Erythroblast (primary cell): ENCODE measurements at regions not wholly inside any gene's neighbourhood (a gene's known extent, or its start where the extent isn't known, plus 50 kb on each side); places are given as distances from the start of the nearest gene placed in this dataset.

Experiments used
- GATA1 ChIP-seq: IDR thresholded peaks from 2 replicates; pipeline ENCODE4 v1.6.1; 2011; ENCODE audit warnings: low read depth, mild to moderate bottlenecking, control low read depth, low read length, moderate library complexity
- POLR2A ChIP-seq: IDR thresholded peaks from 2 replicates; pipeline ENCODE4 v1.6.1; 2011; ENCODE audit warnings: mild to moderate bottlenecking, low read length

DNA sequence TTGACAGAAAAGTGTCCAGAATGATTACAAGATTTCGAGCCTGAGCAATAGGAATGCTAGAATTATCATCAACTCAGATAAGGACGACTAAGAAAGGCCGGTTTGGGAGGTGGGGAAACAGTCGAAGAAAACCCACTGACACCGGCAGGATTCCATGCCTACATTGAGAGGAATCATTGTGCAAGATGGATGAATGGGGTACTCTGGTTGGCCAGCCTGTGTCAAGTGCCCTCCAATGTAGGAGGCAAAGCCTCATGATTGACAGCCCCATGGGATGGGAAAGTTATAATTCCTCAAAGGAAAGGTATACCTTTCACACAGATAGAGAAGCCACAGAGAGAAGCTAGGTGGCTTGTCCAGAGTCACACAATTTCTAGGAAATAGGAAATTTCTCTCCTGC lies 153.5 kb upstream of the CTTNBP2NL start:
- TF ChIP-seq POLR2A (no peak), GATA1 (no peak)
